ENCODE measurements at regions not wholly inside any gene's neighbourhood (a gene's known extent, or its start where the extent isn't known, plus 50 kb on each side); places are given as distances from the start of the nearest gene placed in this dataset.

DNA sequence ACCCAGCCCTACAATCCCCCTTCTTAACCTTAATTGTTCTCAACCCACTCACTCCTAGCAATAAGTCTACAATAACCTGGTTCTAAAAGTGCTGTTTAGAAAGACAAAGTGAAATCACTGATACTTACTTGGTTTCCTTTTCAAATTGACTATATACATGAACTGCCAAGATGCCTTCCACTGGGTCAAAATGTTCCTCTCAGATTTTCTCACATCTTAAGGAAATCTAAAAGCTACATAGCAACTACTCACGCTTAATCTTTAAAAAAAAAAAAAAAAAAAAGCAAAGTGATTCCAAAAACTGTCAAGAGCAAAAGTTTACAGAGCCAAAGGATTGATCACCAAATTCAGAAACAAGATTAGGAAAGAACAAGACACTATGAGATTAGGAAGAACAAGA is 68.7 kb upstream of the MAP4 start:
- no peak for TF ChIP-seq EZH2 (IDR thresholded peaks at IDR 0.05; ENCODE audit: insufficient read depth, poor library complexity, severe bottlenecking)
- TF ChIP-seq EZH2phosphoT487 (IDR thresholded peaks at IDR 0.05; ENCODE audit: insufficient read depth, low read depth) = no peak
